H9 (cell line): ENCODE measurements at regions not wholly inside any gene's neighbourhood (a gene's known extent, or its start where the extent isn't known, plus 50 kb on each side); places are given as distances from the start of the nearest gene placed in this dataset.

Experiments
- DNase-seq: peaks from one replicate; pipeline ENCODE4 v3.0.0-alpha.2; 2017
- H2AFZ ChIP-seq: one replicate; pipeline ENCODE4 v1.6.1; 2013; ENCODE audit warnings: mild to moderate bottlenecking, low read length, control low read depth, moderate library complexity
- H2AK5ac ChIP-seq: 2 replicates; pipeline ENCODE4 v1.6.1; 2013; ENCODE audit warnings: low read length, control low read depth, mixed read lengths; ENCODE audit not compliant: insufficient read length
- H2BK120ac ChIP-seq: one replicate; pipeline ENCODE4 v1.6.1; 2013; ENCODE audit warnings: low read depth, mild to moderate bottlenecking, low read length, control low read depth, inconsistent platforms; ENCODE audit not compliant: poor library complexity, severe bottlenecking
- H2BK12ac ChIP-seq: 2 replicates; pipeline ENCODE4 v1.6.1; 2013; ENCODE audit warnings: low read length, control low read depth, mixed read lengths, low read depth; ENCODE audit not compliant: insufficient read length
- H2BK15ac ChIP-seq: 2 replicates; pipeline ENCODE4 v1.6.1; 2013; ENCODE audit warnings: low read depth, low read length, control low read depth
- H2BK20ac ChIP-seq: one replicate; pipeline ENCODE4 v1.6.1; 2013; ENCODE audit warnings: low read depth, mild to moderate bottlenecking, low read length, control low read depth, inconsistent platforms; ENCODE audit not compliant: poor library complexity, severe bottlenecking
- H2BK5ac ChIP-seq: 2 replicates; pipeline ENCODE4 v1.6.1; 2013; ENCODE audit warnings: low read length, control low read depth, mixed read lengths; ENCODE audit not compliant: insufficient read length
- H3K14ac ChIP-seq: 2 replicates; pipeline ENCODE4 v1.6.1; 2013; ENCODE audit warnings: low read length, control low read depth; ENCODE audit not compliant: insufficient read depth
- H3K18ac ChIP-seq: 2 replicates; pipeline ENCODE4 v1.6.1; 2013; ENCODE audit warnings: low read depth, mild to moderate bottlenecking, mixed read lengths, low read length, control low read depth; ENCODE audit not compliant: insufficient read length
- H3K23ac ChIP-seq: 2 replicates; pipeline ENCODE4 v1.6.1; 2013; ENCODE audit warnings: low read length, control low read depth, mixed read lengths, low read depth; ENCODE audit not compliant: insufficient read length
- H3K23me2 ChIP-seq: 2 replicates; pipeline ENCODE4 v1.6.1; 2013; ENCODE audit warnings: low read depth, mild to moderate bottlenecking, mixed read lengths, low read length, control low read depth; ENCODE audit not compliant: insufficient read length, poor library complexity, severe bottlenecking
- H3K27ac ChIP-seq: 2 replicates; pipeline ENCODE4 v1.5.1; 2013; ENCODE audit warnings: low read length, control low read depth, mixed read lengths, low read depth; ENCODE audit not compliant: insufficient read length
- H3K27me3 ChIP-seq: 2 replicates; pipeline ENCODE4 v1.6.1; 2013; ENCODE audit warnings: low read length, control low read depth, inconsistent platforms; ENCODE audit not compliant: insufficient read depth
- H3K4ac ChIP-seq: 2 replicates; pipeline ENCODE4 v1.6.1; 2013; ENCODE audit warnings: low read depth, mild to moderate bottlenecking, control low read depth, inconsistent platforms, low read length, moderate library complexity
- H3K4me1 ChIP-seq: 2 replicates; pipeline ENCODE4 v1.6.1; 2013; ENCODE audit warnings: low read length, control low read depth, inconsistent platforms; ENCODE audit not compliant: insufficient read depth
- H3K4me2 ChIP-seq: 2 replicates; pipeline ENCODE4 v1.6.1; 2013; ENCODE audit warnings: low read length, control low read depth, mixed read lengths; ENCODE audit not compliant: insufficient read length, insufficient read depth
- H3K56ac ChIP-seq: 2 replicates; pipeline ENCODE4 v1.6.1; 2013; ENCODE audit warnings: low read depth, mild to moderate bottlenecking, mixed read lengths, low read length, control low read depth; ENCODE audit not compliant: insufficient read length
- H3K79me1 ChIP-seq: 2 replicates; pipeline ENCODE4 v1.6.1; 2013; ENCODE audit warnings: low read depth, mild to moderate bottlenecking, moderate library complexity, low read length, control low read depth, inconsistent platforms; ENCODE audit not compliant: insufficient read depth, poor library complexity, severe bottlenecking
- H3K79me2 ChIP-seq: 2 replicates; pipeline ENCODE4 v1.6.1; 2013; ENCODE audit warnings: low read length, control low read depth, inconsistent platforms; ENCODE audit not compliant: insufficient read depth
- H3K9ac ChIP-seq: 2 replicates; pipeline ENCODE4 v1.6.1; 2013; ENCODE audit warnings: low read length, control low read depth, mixed read lengths; ENCODE audit not compliant: insufficient read length; ENCODE audit errors: extremely low read depth
- H3K9me3 ChIP-seq: one replicate; pipeline ENCODE4 v1.6.1; 2013; ENCODE audit warnings: low read depth, low read length, inconsistent platforms; ENCODE audit not compliant: control insufficient read depth
- H3T11ph ChIP-seq: one replicate; pipeline ENCODE4 v1.6.1; 2013; ENCODE audit warnings: mild to moderate bottlenecking, low read length, control low read depth, inconsistent platforms
- H4K20me1 ChIP-seq: one replicate; pipeline ENCODE4 v1.6.1; 2013; ENCODE audit not compliant: control insufficient read depth, insufficient read length, insufficient read depth
- H4K5ac ChIP-seq: 2 replicates; pipeline ENCODE4 v1.6.1; 2013; ENCODE audit warnings: low read depth, mild to moderate bottlenecking, mixed read lengths, low read length, control low read depth; ENCODE audit not compliant: insufficient read length
- H4K8ac ChIP-seq: replicated peaks from 2 replicates; pipeline ENCODE4 v1.6.1; 2013; ENCODE audit warnings: low read length, control low read depth, mixed read lengths, low read depth; ENCODE audit not compliant: insufficient read length
- H4K91ac ChIP-seq: 2 replicates; pipeline ENCODE4 v1.6.1; 2013; ENCODE audit warnings: low read depth, mild to moderate bottlenecking, moderate library complexity, mixed read lengths, low read length, control low read depth; ENCODE audit not compliant: insufficient read length
- H3K27ac Mint-ChIP-seq, 3 experiments: 2 replicates in 2 of 3; 3 replicates in 1 of 3; pipeline ENCODE4 v1.8.0; 2020 to 2021; ENCODE audit warnings: mixed read lengths in 3 of 3, mild to moderate bottlenecking in 1 of 3, moderate library complexity in 1 of 3
- H3K27me3 Mint-ChIP-seq: 2 replicates; pipeline ENCODE4 v1.8.0; 2021; ENCODE audit warnings: low read depth, mild to moderate bottlenecking, moderate library complexity, mixed read lengths
- H3K36me3 Mint-ChIP-seq, 3 experiments: 2 replicates in 2 of 3; 3 replicates in 1 of 3; pipeline ENCODE4 v1.8.0; 2020 to 2021; ENCODE audit warnings: low read depth in 3 of 3, mixed read lengths in 3 of 3; ENCODE audit not compliant: insufficient read depth in 1 of 3
- H3K4me1 Mint-ChIP-seq, 2 experiments: 2 replicates each; pipeline ENCODE4 v1.8.0; 2020; ENCODE audit warnings: mixed read lengths in 2 of 2
- H3K4me3 Mint-ChIP-seq, 2 experiments: 2 replicates in 1 of 2; 3 replicates in 1 of 2; pipeline ENCODE4 v1.8.0; 2020 to 2021; ENCODE audit warnings: mild to moderate bottlenecking in 2 of 2, mixed read lengths in 2 of 2, moderate library complexity in 1 of 2
- H3K9me3 Mint-ChIP-seq, 2 experiments: 2 replicates in 1 of 2; 3 replicates in 1 of 2; pipeline ENCODE4 v1.8.0; 2020; ENCODE audit warnings: mild to moderate bottlenecking in 2 of 2, mixed read lengths in 2 of 2, moderate library complexity in 1 of 2
- CTCF ChIP-seq: fragments of 200-600 bp; sonication (generic); conservative IDR thresholded peaks from 3 replicates; pipeline ENCODE4 v1.8.0; 2021; ENCODE audit warnings: antibody characterized with exemption, mild to moderate bottlenecking
- WGBS: extraction: QIAGEN DNeasy Blood & Tissue Kit; methylation state at CpG from one replicate; pipeline ENCODE4 v1.1.7; 2013; ENCODE audit warnings: missing lambda C conversion rate, low lambda C conversion rate, mixed read lengths; ENCODE audit not compliant: insufficient read length; ENCODE audit errors: extremely low coverage; 5-methylcytosine and 5-hydroxymethylcytosine counted together

- no peak overlapping the region for H4K91ac ChIP-seq
- no peak overlapping the region for H3T11ph ChIP-seq
- H3K4me2 ChIP-seq, result no peak overlapping the region
- Mint-ChIP-seq H3K4me1 (peaks cover 14 to 22% of the 10 kb centered on the region in 2 experiments), H3K27me3 (peaks cover 6% of the 10 kb centered on the region), H3K4me3 (no peak overlapping the region), H3K9me3 (peaks cover 0 to 2% of the 10 kb centered on the region in 2 experiments; a peak in 2 of 5 replicates), H3K36me3 (no peaks in the 10 kb centered on the region), H3K27ac (no peak overlapping the region)
- H3K27ac ChIP-seq, result no peak overlapping the region
- no peak for TF ChIP-seq CTCF
- no peak overlapping the region for H3K9ac ChIP-seq
- no peaks in the 10 kb centered on the region for H3K23me2 ChIP-seq
- no peak overlapping the region for H2BK120ac ChIP-seq
- no peaks in the 10 kb centered on the region for H3K79me2 ChIP-seq
- no peak overlapping the region for H2BK15ac ChIP-seq
- H3K79me1 ChIP-seq, result no peaks in the 10 kb centered on the region
- no peak overlapping the region for H2BK5ac ChIP-seq
- H3K4me1 ChIP-seq, result no peaks in the 10 kb centered on the region
- no peak overlapping the region for H4K8ac ChIP-seq
- H3K23ac ChIP-seq, result no peak overlapping the region
- no peak overlapping the region for H4K5ac ChIP-seq
- H3K4ac ChIP-seq, result no peak overlapping the region
- DNase-seq, result no peak
- no peak overlapping the region for H2BK12ac ChIP-seq
- H3K14ac ChIP-seq, result no peak overlapping the region
- no peak overlapping the region for H3K18ac ChIP-seq
- H3K9me3 ChIP-seq, result no peaks in the 10 kb centered on the region
- WGBS, result no CpG with 5 or more reads among the region's 5 CpGs
- no peaks in the 10 kb centered on the region for H4K20me1 ChIP-seq
- no peak overlapping the region for H2AK5ac ChIP-seq
- H2BK20ac ChIP-seq, result no peak overlapping the region
- H3K27me3 ChIP-seq, result no peaks in the 10 kb centered on the region
- no peak overlapping the region for H3K56ac ChIP-seq
- no peak overlapping the region for H2AFZ ChIP-seq
These were observed 286.6 kb upstream of the HDAC4 start for GRCh38 chr2:239687441-239687840.
